Vagina (tissue), 2 donors: ENCODE measurements at regions not wholly inside any gene's neighbourhood (a gene's known extent, or its start where the extent isn't known, plus 50 kb on each side); places are given as distances from the start of the nearest gene placed in this dataset.
"Not testable (repeated sequence)": the region's sequence is repeated elsewhere in the genome, so short reads cannot be mapped to it uniquely, and the experiment has no call there.

Experiments
- POLR2A ChIP-seq, 2 donors: fragments of 450-650 bp; IDR thresholded peaks; one replicate each; pipeline ENCODE4 v1.6.1; 2017; ENCODE audit warnings: antibody characterized with exemption in 2 of 2, mild to moderate bottlenecking in 2 of 2, moderate library complexity in 2 of 2
- POLR2AphosphoS5 ChIP-seq, 2 donors: sonication (generic); formaldehyde crosslinking; IDR thresholded peaks; one replicate each; pipeline ENCODE4 v1.9.0; 2017; ENCODE audit warnings: antibody characterized with exemption in 2 of 2, mild to moderate bottlenecking in 2 of 2, low read depth in 1 of 2; ENCODE audit not compliant: insufficient read depth in 1 of 2
- TF ChIP-seq, protein P1 (sequence below), 3 experiments: fragments of 450-650 bp in 2 of 3; fragments of 200-600 bp in 1 of 3; sonication (generic) in 1 of 3; IDR thresholded peaks; one replicate each; pipeline ENCODE4 v1.5.1; 2017 to 2019; ENCODE audit warnings: antibody characterized with exemption in 3 of 3, mild to moderate bottlenecking in 2 of 3, moderate library complexity in 2 of 3

GRCh38 chr14:104308534-104308933 is 170.1 kb downstream of the KIF26A start:
- TF ChIP-seq, protein P1, sequence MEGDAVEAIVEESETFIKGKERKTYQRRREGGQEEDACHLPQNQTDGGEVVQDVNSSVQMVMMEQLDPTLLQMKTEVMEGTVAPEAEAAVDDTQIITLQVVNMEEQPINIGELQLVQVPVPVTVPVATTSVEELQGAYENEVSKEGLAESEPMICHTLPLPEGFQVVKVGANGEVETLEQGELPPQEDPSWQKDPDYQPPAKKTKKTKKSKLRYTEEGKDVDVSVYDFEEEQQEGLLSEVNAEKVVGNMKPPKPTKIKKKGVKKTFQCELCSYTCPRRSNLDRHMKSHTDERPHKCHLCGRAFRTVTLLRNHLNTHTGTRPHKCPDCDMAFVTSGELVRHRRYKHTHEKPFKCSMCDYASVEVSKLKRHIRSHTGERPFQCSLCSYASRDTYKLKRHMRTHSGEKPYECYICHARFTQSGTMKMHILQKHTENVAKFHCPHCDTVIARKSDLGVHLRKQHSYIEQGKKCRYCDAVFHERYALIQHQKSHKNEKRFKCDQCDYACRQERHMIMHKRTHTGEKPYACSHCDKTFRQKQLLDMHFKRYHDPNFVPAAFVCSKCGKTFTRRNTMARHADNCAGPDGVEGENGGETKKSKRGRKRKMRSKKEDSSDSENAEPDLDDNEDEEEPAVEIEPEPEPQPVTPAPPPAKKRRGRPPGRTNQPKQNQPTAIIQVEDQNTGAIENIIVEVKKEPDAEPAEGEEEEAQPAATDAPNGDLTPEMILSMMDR (IDR thresholded peaks at IDR 0.05): not testable (repeated sequence)
- not testable (repeated sequence) for TF ChIP-seq POLR2A (IDR thresholded peaks at IDR 0.05); POLR2AphosphoS5 (IDR thresholded peaks at IDR 0.05; ENCODE audit: insufficient read depth in 1 of 2, low read depth in 1 of 2)
